ENCODE measurements at regions not wholly inside any gene's neighbourhood (a gene's known extent, or its start where the extent isn't known, plus 50 kb on each side); places are given as distances from the start of the nearest gene placed in this dataset.

DNA sequence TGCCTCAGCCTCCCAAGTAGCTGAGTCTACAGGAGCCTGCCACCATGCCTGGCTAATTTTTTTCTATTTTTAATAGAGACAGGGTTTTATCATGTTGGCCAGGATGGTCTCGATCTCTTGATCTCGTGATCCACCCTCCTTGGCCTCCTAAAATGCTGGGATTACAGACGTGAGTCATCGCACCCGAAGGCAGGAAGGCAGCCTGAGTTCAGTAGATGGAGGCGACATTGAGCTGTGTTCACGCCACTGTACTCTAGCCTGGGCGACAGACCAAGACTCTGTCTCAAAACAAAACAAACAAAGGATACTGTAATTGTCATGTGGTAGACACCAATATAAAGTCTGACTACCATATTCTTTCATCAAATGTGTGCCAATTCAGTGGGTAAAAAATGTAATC lies 500.9 kb upstream of the DSEL start:
- TF ChIP-seq, protein P1, sequence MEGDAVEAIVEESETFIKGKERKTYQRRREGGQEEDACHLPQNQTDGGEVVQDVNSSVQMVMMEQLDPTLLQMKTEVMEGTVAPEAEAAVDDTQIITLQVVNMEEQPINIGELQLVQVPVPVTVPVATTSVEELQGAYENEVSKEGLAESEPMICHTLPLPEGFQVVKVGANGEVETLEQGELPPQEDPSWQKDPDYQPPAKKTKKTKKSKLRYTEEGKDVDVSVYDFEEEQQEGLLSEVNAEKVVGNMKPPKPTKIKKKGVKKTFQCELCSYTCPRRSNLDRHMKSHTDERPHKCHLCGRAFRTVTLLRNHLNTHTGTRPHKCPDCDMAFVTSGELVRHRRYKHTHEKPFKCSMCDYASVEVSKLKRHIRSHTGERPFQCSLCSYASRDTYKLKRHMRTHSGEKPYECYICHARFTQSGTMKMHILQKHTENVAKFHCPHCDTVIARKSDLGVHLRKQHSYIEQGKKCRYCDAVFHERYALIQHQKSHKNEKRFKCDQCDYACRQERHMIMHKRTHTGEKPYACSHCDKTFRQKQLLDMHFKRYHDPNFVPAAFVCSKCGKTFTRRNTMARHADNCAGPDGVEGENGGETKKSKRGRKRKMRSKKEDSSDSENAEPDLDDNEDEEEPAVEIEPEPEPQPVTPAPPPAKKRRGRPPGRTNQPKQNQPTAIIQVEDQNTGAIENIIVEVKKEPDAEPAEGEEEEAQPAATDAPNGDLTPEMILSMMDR (IDR thresholded peaks at IDR 0.05; ENCODE audit: extremely low read depth, missing control alignments), result no peak
- DNase-seq (ENCODE audit: low spot score), result no peak

- DNase-seq (ENCODE audit: low spot score), result no peak
- TF ChIP-seq, protein P1 (IDR thresholded peaks at IDR 0.05; ENCODE audit: extremely low read depth, missing control alignments), result no peak
These were observed 481.0 kb upstream of the DSEL start for GRCh38 chr18:67997496-67997895.

DNA sequence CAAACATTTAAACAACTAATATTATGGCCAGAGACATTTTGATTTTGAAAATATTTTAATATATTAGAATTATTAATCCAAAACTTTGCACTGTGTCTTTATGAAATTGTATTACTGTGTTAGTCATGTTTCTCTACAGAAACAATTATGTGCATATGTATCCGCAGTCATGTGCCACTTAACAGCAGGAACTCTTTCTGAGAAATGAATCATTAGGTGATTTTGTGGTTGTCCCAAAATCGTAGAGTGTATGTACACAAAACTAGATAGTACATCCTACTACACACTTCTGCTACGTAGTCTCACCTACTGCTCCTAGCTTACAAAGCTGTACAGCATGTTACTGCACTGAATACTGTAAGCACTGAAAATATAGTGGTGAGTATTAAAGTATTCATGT lies 479.2 kb upstream of the DSEL start:
- DNase-seq (ENCODE audit: low spot score), result no peak
- TF ChIP-seq, protein P1 (IDR thresholded peaks at IDR 0.05; ENCODE audit: extremely low read depth, missing control alignments), result no peak

DNA sequence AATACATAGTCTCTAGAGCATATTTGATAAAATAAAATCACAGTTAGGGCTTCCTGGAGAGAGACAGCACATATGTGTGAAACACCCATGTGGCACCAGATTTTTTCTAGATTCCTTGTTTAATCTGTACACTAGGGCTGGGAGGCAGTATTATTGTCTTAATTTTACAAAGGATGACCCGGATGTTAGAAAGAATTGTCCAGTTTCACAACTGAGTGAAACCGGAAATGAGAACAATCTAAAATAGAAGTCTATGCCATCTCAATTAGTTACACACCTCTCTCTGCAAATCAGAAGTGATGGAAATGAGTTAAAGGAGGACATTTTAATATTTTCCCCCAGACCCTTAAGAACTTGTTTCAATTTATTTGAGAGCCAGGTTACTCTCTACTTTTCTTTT lies 463.7 kb upstream of the DSEL start:
- TF ChIP-seq, protein P1 (IDR thresholded peaks at IDR 0.05; ENCODE audit: extremely low read depth, missing control alignments), result no peak
- DNase-seq (ENCODE audit: low spot score), result no peak

DNA sequence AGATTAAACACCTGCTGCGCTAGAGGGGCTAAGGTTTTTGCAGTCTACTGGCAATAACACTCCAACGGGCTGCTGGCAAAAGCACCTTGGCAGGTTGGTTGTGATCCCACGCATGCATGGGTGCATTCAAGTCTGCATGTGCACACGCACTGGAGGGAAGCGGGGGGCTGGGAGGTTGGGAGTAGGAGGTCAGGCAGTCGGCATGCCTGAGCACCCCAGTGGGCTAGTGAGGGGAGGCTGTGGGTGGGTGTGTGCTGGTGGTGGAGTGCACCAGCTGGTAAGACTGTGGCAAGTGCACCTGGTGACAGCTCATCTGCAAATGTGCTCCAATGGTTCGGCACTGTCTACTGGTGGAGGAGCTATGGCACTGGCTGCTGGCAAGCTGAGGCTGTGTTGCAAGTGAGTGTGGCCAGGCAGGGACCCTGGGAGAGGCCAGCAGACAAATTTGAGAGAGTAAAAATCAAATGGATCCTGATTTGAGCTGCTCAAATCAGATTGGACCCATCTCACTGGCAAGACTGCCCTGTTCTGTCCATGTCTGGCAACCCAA lies 460.6 kb upstream of the DSEL start:
- TF ChIP-seq, protein P1 (IDR thresholded peaks at IDR 0.05; ENCODE audit: extremely low read depth, missing control alignments), result no peak
- DNase-seq (ENCODE audit: low spot score), result no peak

DNA sequence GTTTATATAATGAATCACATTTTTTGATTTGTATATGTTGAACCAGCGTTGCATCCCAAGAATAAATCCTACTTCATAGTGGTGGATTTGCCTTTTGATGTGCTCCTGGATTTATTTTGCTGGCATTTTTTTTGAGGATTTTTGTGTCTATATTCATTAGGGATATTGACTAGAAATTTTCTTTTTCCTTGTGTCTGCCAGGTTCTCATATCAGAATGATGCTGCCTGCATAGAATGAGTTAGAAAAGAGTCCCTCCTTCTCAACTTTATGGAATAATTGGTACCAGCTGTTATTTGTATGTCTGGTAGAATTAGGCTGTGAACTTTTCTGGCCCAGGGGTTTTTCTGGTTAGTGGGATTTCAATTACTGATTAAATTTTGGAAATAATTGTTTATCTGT lies 457.4 kb upstream of the DSEL start:
- TF ChIP-seq, protein P1 (IDR thresholded peaks at IDR 0.05; ENCODE audit: extremely low read depth, missing control alignments), result no peak
- DNase-seq (ENCODE audit: low spot score), result no peak

DNA sequence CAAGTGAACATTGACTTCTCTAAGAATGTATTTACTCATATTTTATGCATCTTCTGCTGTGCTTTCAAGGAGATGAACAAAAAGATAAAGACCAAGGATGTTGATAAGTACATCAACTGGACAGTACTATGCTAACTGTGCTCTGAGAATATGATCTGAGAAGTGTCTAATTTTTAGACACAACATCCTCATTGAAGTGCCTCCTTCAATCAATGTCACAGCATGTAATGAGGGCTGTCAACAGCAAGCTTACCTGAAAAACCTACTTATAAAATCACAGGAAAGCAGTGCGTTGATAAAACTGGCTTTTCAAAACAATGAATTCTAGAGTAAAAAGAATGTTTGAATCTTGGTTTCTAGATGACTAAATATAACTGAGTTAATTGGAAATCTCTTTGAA lies 452.9 kb upstream of the DSEL start:
- no peak for DNase-seq (ENCODE audit: low spot score)
- TF ChIP-seq, protein P1 (IDR thresholded peaks at IDR 0.05; ENCODE audit: extremely low read depth, missing control alignments), result no peak
